G401.6 (cell line): ENCODE measurements at regions not wholly inside any gene's neighbourhood (a gene's known extent, or its start where the extent isn't known, plus 50 kb on each side); places are given as distances from the start of the nearest gene placed in this dataset.
"Not testable (repeated sequence)": the region's sequence is repeated elsewhere in the genome, so short reads cannot be mapped to it uniquely, and the experiment has no call there.

Experiments used
- FAIRE-seq: peaks from 2 replicates; lab custom pipeline; 2012; peaks lifted over from hg19 to GRCh38; lab: Jason Lieb, UNC

DNA sequence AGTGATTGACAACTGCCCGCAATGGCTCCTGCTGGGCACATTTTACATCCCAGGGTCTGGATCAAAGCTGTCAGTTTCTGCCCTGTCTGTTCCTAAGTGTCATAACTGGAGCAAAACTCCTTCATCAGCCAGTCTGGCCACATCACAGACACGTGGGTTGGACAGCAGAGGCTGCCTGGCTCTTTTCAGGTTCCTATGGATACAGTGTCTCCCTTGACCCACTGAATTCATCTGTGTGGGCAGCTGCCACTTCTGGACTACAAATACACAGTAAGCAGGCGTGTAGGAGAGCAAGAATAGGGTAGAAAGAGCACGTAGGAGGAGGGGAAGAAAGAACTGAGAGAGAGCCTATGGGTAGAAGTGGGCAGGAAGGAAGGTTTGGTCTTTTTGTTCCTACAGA, 238.0 kb downstream of the ENC1 start:
- FAIRE-seq, result no peak

DNA sequence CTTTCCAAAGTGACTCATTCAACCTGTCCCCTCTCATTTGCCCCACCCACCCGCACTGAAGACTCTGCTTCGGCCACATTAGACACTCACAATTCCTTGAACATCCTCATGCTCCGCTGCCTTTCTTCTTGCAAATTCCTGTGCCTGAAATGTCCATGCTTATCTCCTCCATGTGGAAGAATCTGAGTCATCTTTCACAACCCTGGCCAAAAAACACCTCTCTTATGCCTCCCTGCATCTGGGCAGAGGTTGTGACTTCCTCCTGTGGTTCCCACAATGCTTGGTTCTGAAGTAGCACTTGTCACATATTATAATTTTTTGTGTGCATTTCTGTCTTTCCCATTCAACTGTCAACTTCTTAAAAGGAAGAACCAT, 238.6 kb downstream of the ENC1 start:
- FAIRE-seq, result no peak

DNA sequence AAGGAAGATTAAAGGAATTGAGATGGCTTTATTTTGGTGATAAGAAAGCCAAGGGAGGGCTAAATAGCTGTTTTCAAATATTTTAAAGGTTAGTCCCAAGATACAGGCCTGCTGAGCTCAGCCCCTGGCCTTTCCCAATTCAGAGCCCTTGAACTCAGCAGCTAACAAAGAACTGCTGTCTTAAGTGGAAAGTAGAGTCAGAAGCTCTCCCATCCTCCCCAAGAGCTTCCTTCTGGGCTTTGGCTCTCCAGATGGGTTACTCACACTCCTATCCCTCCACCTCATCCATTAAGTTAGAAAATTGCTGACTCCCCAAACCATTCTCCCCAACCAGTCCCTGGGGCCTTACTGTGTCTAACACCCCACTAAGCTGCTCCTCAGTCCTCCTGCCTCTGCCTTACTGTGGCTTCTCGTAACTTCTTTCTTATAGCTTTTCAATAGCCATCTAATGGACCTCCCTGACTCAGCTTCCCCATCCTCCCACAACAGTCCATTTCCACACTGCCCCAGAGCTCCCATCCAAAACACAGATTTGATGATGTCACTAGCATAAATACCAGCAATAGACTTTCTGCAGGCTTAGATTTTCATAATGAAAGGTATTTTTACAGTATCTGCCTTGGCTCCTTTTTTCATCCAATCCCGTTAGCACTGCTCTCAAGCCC, 239.1 kb downstream of the ENC1 start:
- FAIRE-seq, result no peak

DNA sequence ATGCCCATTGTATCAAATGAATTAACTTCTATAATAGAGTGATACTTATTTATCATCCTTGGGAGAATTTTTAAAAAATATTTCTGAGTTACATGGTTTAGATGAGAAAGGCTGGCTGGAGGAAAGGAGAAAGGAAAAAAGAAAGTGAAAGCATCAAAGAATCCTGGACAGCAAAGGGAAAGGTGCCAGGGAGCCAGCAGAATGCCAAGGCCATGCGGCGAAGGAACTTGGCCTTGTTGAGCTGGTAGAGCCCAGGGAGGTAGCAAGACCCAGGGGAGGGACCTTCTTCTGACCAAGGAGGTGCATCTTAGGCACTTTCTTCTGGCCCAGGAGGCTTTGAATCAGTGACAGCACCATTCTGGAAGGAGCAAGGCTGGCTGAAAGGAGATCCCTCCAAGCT, 240.5 kb downstream of the ENC1 start:
- FAIRE-seq, result no peak

DNA sequence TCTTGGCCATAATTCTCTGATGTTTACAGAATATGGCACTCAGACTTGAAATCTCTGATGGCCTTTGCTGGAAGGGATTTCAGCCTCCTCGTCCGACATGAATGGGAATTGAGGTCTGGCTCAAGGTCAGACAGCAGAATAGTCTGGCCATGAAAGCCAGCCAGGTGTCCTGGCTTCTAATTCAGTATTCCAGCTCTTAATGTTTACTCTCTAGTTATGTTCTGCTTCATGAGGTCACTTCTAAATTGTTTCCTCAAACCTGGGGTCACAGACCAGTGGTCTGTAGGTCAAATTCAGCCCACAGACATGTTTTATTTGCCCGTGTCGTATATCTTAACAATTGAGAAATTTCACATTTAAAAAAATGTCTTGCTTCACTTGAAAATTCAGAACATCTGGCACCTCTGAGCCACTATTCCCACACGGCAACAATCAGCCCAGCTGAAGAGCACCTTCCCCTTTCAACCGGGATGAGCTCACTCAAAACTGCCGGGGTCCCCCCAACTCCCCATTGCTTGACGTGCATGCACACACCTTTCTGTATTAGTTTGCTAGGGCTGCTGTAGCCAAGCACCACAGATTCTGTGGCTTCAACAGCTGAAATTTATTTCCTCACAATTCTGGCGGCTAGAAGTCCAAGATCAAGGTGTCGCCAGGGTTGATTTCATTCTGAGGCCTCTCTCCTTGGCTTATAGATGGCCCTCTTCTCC, 243.5 kb downstream of the ENC1 start:
- no peak for FAIRE-seq

DNA sequence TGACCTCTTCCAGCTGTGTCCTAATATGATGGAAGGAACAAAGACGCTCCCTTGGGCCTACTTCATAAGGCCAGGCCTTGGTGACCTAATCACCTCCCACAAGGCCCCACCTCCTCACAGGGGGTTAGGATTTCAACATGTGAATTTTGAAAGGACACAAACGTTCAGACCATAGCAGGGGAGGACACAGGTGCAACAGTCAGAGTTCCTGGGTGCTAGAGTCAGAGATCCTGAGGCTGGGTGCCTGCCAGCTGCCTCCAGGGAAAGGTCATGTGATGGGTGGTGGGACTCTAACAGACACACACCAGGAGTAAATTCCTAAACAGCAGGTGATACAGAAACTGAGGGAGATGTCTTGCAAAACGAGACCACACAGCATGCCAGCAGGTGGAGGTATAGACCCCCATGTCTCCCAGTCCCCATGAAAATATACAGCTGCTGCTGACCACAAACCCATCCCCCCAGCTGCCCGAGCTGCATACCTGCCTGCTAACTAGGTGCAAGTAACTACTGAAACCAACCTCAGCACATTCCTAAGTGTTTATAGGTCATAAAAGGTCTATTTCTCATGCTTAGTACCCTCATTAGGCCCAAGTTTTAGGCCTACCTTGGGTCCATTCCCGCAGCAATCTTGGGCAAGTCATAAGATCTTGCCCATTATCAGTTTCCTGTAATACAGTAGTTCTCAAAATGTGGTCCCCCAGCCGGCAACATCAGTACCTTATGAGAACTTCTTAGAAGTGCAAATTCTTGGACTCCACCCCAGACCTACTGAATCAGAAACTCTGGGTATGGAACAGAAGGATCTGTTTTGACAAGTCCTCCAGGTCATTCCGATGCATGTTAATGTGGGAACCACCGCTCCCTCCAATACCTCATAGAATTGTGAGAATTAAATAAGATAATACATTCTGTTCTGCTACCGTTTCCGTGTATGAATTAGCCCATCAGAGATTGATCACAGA, 245.3 kb downstream of the ENC1 start:
- no peak for FAIRE-seq

DNA sequence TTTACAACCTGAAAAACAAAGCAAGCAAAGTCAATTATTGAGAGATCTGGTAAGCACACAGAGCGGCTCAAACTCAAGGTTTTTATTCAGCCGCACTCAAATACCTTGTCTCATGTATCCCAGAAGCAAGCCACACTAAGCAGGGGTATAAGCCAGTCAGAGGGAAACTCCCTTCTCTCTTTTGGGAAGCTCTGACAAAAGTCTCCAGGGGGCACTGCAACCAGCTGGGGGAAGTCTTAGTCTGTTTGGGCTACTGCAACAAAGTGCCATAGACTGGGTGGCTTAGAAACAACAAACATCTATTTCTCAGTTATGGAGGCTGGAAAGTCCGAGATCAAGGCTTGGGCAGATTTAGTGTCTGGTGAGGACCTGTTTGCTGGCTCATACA, 246.0 kb downstream of the ENC1 start:
- no peak for FAIRE-seq

DNA sequence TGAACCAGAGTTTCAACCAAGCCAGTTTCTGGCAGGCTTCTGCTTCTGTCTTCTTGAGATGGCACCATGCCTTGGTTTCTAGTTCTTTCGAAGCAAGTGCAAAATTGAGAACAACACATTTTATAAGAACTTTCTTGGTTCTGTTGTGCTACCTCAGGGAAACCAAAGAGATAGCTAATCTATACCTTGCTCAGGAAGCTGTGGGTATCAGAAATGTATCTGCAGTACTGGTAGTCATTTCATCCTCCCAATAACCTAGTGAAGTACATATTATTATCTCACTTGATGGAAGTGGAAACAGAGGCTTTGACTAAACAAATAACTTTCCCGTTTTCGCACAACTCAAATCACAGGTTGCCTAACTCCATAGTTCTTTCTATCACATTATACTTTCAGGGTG, 246.6 kb downstream of the ENC1 start:
- no peak for FAIRE-seq

DNA sequence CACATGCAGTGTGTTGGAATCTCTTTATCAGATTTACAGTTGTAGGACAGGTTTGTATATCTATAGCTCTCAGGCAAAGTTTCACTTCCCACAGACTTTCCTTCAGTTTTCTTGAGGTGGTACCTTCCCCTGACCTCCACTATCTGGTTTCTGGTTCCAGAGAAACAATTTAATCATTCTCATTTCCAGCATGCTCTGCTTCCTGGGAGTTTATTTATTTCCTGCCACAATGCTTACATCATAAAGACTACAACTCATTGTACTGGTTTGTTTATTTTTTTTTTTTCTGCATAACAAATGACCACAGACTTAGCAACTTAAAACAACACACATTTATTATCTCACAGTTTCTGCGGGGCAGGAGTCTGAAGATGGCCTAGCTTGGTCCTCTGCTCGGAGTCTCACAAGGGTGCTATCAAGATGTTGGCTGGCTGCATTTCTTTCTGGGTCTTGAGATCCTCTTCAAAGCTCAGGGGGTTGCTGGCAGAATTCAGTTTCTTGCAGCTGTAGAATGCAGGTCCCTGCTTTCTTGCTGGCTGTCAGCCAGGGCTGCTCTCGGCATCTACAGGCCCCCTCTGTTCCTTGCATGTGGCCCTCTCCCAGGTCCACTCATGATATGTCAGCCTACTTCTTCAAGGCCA, 247.7 kb downstream of the ENC1 start:
- FAIRE-seq, result no peak

DNA sequence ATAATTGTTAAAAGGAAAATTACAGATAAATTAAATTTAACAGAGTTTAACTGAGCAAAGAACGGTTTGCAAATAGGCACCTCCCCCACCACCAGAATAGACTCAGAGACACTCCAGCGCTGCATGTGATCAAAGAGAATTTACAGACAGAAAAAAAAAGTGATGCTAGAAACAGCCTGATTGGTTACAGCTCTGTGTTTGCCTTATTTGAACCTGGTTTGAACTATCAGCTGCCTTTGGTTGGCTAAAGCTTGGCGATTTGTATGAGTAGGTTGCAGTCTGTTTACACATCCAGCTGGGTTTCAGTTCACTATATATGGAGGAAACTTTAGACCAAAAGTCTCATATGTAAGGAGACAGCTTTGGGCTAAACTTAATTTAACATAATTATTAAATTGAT, 249.1 kb downstream of the ENC1 start:
- FAIRE-seq, result no peak

DNA sequence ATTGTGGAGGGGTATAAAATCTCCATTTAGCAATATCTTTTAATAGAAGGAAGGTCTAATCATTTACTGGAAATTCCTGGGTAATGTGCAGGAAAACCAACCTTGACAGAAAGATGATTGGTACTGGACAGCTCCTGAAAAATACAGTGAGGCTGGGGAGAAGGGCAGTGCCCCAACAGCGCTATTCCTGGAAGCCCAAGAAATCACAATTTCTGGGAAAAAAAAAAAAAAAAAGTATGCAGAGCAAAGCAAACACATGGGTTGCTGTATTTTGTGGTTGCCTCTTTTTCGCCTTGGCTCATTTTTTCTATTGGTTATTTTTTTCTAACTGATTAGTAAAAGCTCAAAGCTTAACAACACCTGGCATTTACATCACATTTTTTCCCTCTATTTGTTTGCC, 249.7 kb downstream of the ENC1 start:
- FAIRE-seq, result no peak

DNA sequence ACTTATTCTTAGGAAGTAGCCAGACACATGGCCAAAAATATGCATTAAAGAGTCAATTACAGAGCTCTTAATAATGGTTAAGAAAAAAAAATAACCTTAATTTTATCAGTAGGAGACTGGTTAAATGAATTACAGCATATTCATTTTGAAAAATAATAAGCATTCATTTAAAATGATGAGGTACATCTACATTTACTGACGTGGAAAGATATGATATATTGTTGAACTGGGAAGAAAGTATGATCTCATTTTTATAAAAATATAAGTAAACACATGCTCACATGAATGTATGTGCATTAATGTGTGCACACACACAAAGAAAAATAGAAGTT, 250.3 kb downstream of the ENC1 start:
- FAIRE-seq, result no peak

DNA sequence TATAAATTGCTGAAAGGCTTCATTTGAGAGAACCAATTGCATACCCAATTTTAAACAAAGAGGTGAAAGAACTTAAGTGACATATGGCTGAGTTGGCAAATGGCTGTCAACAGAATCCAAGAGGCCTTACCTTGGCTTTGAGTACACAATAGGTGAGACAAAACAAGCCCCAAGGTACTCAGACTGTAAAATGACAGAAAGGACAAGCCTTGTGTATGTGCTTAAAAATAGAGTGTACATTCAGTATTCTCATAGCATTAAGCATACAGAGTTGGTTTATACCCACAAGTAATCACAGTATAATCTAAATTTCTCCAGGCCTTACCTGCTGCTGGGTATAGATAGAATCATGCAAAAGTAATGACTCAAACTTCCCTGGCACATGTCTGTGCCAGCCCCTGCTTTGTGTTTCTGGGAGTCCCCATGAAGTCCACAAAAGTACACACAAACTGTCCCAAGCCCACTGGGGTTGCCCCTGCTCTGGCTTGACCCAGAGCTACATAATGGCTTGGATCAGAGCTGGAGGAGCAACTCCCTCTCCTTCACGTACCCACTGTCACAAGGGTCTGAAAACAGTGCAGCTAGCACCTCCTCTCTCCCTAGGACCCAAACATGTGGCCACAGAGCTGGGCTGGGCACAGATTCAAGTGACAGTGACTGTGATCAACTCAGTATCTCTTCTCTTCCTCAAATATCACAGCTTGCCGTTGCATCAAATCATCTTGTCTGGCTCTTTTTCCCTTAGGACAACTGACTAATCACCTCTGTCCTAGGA, 250.8 kb downstream of the ENC1 start:
- no peak for FAIRE-seq

DNA sequence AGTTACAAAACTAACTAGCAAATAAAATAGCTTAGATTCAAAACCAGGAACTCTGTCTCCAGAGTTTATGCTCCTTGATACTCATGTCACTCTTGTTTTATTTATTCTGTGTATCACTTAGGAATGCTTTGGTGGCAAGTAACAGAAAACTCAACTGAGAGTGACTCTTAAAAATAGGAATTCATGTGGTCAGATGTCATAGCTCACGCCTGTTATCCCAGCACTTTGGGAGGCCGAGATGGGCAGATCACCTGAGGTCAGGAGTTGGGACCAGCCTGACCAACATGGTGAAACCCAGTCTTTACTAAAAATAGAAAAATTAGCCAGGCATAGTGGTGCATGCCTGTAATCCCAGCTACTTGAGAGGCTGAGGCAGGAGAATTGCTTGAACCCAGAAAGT, 252.1 kb downstream of the ENC1 start:
- not testable (repeated sequence) for FAIRE-seq

DNA sequence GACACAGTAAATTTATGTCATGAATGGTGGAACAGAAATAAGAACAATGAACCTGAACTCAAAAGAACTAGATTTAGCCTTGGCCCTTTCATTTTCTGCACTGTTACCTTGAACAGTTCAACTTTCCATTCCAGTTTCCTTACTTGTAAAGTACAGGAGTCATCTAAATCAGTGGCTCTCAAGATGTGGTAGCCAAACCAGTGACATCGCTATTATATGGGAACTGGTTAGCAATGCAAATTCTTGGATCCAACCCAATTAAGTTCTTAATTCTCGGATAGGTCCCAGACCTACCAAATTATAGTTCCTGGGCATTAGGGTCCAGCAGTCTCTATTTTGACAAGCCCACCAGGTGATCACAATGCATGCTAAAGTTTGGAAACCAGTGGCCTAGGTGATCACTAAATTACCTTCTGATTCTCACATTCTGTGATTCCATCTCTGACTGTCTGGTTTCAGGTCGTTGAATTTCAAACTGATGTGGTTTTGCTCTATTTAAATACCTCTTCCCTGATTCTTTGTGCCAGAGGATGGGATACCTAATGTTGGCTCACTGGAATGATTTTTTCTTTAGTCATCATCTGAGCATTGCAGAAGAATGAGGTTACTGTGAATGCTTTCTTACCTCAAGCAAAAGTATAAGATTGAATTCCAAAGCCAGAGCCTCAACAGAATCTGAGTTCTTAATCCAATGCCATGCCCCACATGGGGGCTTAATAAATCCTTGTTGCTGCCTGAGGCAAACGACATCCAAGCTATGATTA, 253.8 kb downstream of the ENC1 start:
- FAIRE-seq, result no peak

DNA sequence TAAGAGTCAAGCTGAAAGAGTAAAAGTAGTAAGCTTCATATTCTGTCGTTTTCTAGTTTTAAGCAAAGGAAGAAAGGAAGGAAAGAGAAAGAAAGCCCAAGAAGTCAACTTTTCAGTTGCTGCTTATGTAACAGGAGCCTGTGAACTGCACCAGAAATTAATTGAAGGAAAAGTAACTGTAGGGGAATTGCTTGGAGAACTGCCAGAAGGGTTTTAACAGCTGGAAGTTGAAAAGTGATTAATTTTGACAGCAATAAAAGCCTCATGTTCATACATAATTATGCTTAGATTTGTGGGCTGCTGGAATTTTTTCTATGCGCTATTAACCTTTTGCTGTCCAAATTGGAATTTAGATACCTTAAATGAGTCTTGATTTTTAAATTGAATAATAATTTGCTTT, 255.7 kb downstream of the ENC1 start:
- no peak for FAIRE-seq

DNA sequence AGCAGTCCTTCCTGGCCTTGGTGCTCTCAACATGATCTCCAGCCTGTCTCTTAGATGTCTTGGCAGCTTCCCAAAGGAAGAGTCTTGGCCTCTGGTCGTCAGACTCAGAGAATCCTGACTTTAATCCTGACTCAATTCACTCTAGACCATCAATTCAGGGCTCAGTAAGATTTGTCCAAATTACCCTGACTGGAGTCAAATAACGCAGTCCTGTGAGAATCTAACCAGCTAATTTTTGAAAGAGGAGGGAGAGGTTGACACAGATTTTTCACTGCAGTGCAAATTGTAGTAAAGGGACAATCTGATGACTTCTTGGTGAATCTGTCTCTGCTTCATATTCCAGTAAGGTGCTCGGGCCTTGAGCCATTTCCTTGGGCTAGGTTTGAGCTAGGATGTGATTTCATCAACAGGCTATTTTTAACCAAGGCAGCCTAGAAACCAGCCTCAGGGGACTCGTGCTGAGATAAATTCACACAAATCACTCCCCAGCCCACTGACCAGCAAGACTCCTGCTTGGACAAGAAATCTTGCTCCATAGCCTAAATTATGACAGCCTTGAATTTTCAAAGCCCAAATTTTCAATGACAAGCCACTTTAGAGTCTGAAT, 257.4 kb downstream of the ENC1 start:
- no peak for FAIRE-seq

DNA sequence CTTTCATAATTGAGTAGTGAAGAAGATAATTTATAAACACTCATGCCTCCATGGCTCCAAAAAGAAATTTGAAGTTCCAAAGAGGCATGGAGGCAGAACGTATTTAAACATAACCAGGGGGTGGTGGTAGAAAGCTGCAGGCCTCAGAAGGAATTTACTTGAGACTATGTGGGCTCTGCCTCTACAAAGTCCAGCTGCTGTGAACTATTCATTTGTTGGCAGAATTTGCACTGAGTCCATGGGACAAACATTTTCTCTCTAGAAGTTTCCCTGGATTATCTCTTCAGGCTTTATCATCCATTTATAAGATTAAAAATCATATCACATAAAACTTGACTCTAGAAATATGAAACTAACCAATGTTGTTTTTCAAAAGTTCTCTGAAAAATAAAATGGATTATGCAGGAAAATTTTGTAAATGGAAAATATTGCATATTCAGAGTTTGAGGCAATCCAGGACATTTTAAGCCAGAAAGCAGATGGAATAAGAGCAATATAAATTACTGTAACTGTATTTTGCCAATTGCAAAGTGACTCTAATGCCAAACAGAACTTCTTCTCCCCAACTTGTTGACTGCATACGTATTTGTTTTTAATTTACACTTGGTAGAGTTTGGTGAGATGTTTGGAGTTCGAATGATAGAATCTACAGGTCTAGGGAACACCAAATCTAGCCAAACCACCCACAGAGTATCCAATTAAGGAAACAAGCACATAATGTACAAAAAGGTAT, 258.2 kb downstream of the ENC1 start:
- no peak for FAIRE-seq

DNA sequence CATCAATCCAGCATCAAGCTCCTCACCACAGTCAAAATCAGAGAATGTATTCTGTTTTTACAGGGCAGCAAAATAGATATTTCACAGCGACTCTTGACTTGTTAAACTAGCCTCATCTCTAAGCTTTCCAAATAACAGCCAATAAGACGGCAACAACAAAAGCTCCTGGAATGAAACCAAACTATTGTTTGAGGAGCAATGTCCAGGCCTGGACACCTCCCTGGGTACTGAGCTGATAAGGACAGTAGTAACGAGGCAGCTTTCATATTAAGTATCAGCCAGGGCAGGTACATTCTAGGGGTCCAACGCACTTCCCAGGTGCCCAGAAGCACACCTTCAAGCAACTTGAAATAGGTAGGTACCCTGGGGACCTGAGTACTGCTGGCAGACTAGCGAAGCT, 260.3 kb downstream of the ENC1 start:
- FAIRE-seq, result no peak

DNA sequence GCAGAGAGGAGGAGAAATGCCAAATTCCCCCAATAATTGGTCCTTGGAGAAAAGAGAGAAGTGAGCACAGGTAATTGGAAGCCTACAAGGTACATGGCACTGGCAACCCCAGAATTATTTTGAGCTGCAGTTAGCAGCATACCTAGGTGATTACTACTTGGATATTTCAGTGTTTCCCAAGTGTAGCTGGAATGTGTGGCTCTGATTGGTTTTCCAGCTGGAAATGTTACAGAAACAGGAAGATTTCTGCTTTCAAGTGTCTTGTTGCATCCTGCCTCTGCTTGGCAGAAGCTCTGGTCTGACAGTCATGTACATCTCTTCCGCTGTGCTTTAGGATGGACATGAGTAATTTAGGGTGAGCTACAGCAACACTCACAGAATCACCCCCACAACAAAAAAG, 262.1 kb downstream of the ENC1 start:
- no peak for FAIRE-seq
